Caki2 (cell line): ENCODE measurements at regions not wholly inside any gene's neighbourhood (a gene's known extent, or its start where the extent isn't known, plus 50 kb on each side); places are given as distances from the start of the nearest gene placed in this dataset.
A peak's percentile ranks its signal among the peaks of the same experiment; 100 is the strongest.

Experiments used
- DNase-seq: peaks from one replicate; pipeline ENCODE4 v3.0.0-alpha.2; 2015; ENCODE audit warnings: low read depth
- in situ Hi-C: cut with HindIII; loops from 2 replicates; pipeline ENCODE4 v1.10.0; 2016; ENCODE audit warnings: low sequenced_read_pairs, low pct_unique_long_range_greater_than_20kb, mixed read lengths

GRCh38 chr7:110061387-110061786 is 1029.5 kb upstream of the LRRN3 start:
- no peak for DNase-seq
- in situ Hi-C loops = no loop called here

GRCh38 chr7:110065121-110065520 is 1025.8 kb upstream of the LRRN3 start:
- in situ Hi-C loops = no loop called here
- DNase-seq = no peak

- DNase-seq = no peak
- in situ Hi-C loops = no loop called here
These were observed 1024.1 kb upstream of the LRRN3 start for GRCh38 chr7:110066843-110067242.

GRCh38 chr7:110071192-110071591 is 1019.7 kb upstream of the LRRN3 start:
- DNase-seq = no peak
- in situ Hi-C loops = no loop called here

GRCh38 chr7:110075450-110075849 is 1015.5 kb upstream of the LRRN3 start:
- no peak for DNase-seq
- in situ Hi-C loops = no loop called here

- in situ Hi-C loops = no loop called here
- no peak for DNase-seq
These were observed 1014.7 kb upstream of the LRRN3 start for GRCh38 chr7:110076194-110076593.

- no peak for DNase-seq
- in situ Hi-C loops = no loop called here
These were observed 1006.6 kb upstream of the LRRN3 start for GRCh38 chr7:110084181-110084807.

GRCh38 chr7:110090110-110090820 is 1000.7 kb upstream of the LRRN3 start:
- peak; percentile 19 for DNase-seq
- in situ Hi-C loops = no loop called here

GRCh38 chr7:110095372-110096052 is 995.4 kb upstream of the LRRN3 start:
- in situ Hi-C loops = no loop called here
- no peak for DNase-seq

GRCh38 chr7:110104243-110104642 is 986.7 kb upstream of the LRRN3 start:
- no peak for DNase-seq
- in situ Hi-C loops = no loop called here

- DNase-seq = no peak
- in situ Hi-C loops = no loop called here
These were observed 985.6 kb upstream of the LRRN3 start for GRCh38 chr7:110105307-110105706.

- in situ Hi-C loops = no loop called here
- DNase-seq = no peak
These were observed 985.1 kb upstream of the LRRN3 start for GRCh38 chr7:110105840-110106239.

- in situ Hi-C loops = no loop called here
- peak; percentile 38 for DNase-seq
These were observed 970.9 kb upstream of the LRRN3 start for GRCh38 chr7:110119883-110120581.

- in situ Hi-C loops = no loop called here
- DNase-seq = no peak
These were observed 961.8 kb upstream of the LRRN3 start for GRCh38 chr7:110129159-110129558.

- DNase-seq = no peak
- in situ Hi-C loops = no loop called here
These were observed 960.3 kb upstream of the LRRN3 start for GRCh38 chr7:110130669-110131068.

- no peak for DNase-seq
- in situ Hi-C loops = no loop called here
These were observed 959.6 kb upstream of the LRRN3 start for GRCh38 chr7:110131344-110131743.

GRCh38 chr7:110139056-110139455 is 951.9 kb upstream of the LRRN3 start:
- in situ Hi-C loops = no loop called here
- DNase-seq = no peak

GRCh38 chr7:110142939-110143526 is 947.9 kb upstream of the LRRN3 start:
- DNase-seq = no peak
- in situ Hi-C loops = no loop called here

GRCh38 chr7:110144599-110144998 is 946.3 kb upstream of the LRRN3 start:
- in situ Hi-C loops = no loop called here
- no peak for DNase-seq
